HEK293 (cell line): ENCODE measurements at regions not wholly inside any gene's neighbourhood (a gene's known extent, or its start where the extent isn't known, plus 50 kb on each side); places are given as distances from the start of the nearest gene placed in this dataset.

Source experiments
- CTCF ChIA-PET: fragments of 350-600 bp; formaldehyde crosslinking; extraction: SDS; loops from one replicate; lab custom pipeline; 2021; ENCODE audit warnings: antibody characterized with exemption; lab: Yijun Ruan, JAX
- POLR2A ChIA-PET: fragments of 300-600 bp; formaldehyde crosslinking; extraction: SDS; loops from one replicate; lab custom pipeline; 2020; ENCODE audit warnings: antibody characterized with exemption, inconsistent platforms; lab: Yijun Ruan, JAX
- H3K27ac ChIP-seq: fragments of 200-500 bp; sonication (Bioruptor generic); 2 replicates; pipeline ENCODE4 v1.5.1; 2014; ENCODE audit warnings: low read depth, low read length, control low read depth, inconsistent platforms; ENCODE audit errors: extremely low read depth
- H3K36me3 ChIP-seq, 2 experiments: fragments of 200-500 bp in 1 of 2; sonication (Bioruptor generic) in 1 of 2; 1 replicate in 1 of 2; 2 replicates in 1 of 2; pipeline ENCODE4 v1.5.1; 2014 to 2017; ENCODE audit warnings: inconsistent platforms in 2 of 2, low read length in 2 of 2; ENCODE audit not compliant: control insufficient read depth in 2 of 2, insufficient read depth in 1 of 2
- H3K4me1 ChIP-seq: fragments of 200-500 bp; sonication (Bioruptor generic); 2 replicates; pipeline ENCODE4 v1.5.1; 2014; ENCODE audit warnings: mild to moderate bottlenecking, low read length, inconsistent platforms; ENCODE audit not compliant: control insufficient read depth, insufficient read depth
- H3K4me3 ChIP-seq: 2 replicates; pipeline ENCODE4 v1.5.1; 2011; ENCODE audit warnings: low read depth, mild to moderate bottlenecking, control low read depth, low read length, moderate library complexity
- H3K9me3 ChIP-seq: fragments of 200-500 bp; sonication (Bioruptor generic); 2 replicates; pipeline ENCODE4 v1.5.1; 2014; ENCODE audit warnings: low read depth, low read length, inconsistent platforms; ENCODE audit not compliant: control insufficient read depth, insufficient read depth
- GLI2 ChIP-seq: fragments of 450-650 bp; formaldehyde crosslinking; IDR thresholded peaks from 2 replicates; pipeline ENCODE4; 2017; ENCODE audit warnings: missing biosample characterization, missing genetic modification characterization, low read depth, borderline replicate concordance
- HOXC10 ChIP-seq: sonication (generic); formaldehyde crosslinking; IDR thresholded peaks from 2 replicates; pipeline ENCODE4 v1.8.1; 2023; ENCODE audit warnings: mild to moderate bottlenecking, missing genetic modification reagents
- PRDM2 ChIP-seq: fragments of 450-650 bp; formaldehyde crosslinking; IDR thresholded peaks from 2 replicates; pipeline ENCODE4 v1.5.1; 2016; ENCODE audit warnings: missing biosample characterization, missing genetic modification characterization, borderline replicate concordance
- REST ChIP-seq: fragments of 450-650 bp; formaldehyde crosslinking; IDR thresholded peaks from 2 replicates; pipeline ENCODE4 v1.5.1; 2016; ENCODE audit warnings: missing biosample characterization, missing genetic modification characterization
- SCRT2 ChIP-seq: fragments of 450-650 bp; formaldehyde crosslinking; IDR thresholded peaks from 2 replicates; pipeline ENCODE4 v1.5.1; 2016; ENCODE audit warnings: missing biosample characterization, missing genetic modification characterization
- ZBTB26 ChIP-seq: fragments of 450-650 bp; formaldehyde crosslinking; optimal IDR thresholded peaks from 2 replicates; pipeline ENCODE3; 2016; ENCODE audit warnings: missing biosample characterization, mild to moderate bottlenecking, missing genetic modification characterization
- ZBTB44 ChIP-seq: fragments of 450-650 bp; IDR thresholded peaks from 2 replicates; pipeline ENCODE4 v1.5.1; 2018; ENCODE audit warnings: missing biosample characterization, mild to moderate bottlenecking, missing genetic modification characterization
- ZBTB48 ChIP-seq: fragments of 450-650 bp; formaldehyde crosslinking; IDR thresholded peaks from 2 replicates; pipeline ENCODE4 v1.5.1; 2016; ENCODE audit warnings: missing biosample characterization, missing genetic modification characterization
- ZBTB49 ChIP-seq: fragments of 450-650 bp; formaldehyde crosslinking; IDR thresholded peaks from 2 replicates; pipeline ENCODE4 v1.5.1; 2016; ENCODE audit warnings: missing biosample characterization, missing genetic modification characterization, low read depth
- ZBTB6 ChIP-seq: fragments of 450-650 bp; formaldehyde crosslinking; IDR thresholded peaks from 2 replicates; pipeline ENCODE4 v1.5.1; 2017; ENCODE audit warnings: missing biosample characterization, missing genetic modification characterization
- ZFP3 ChIP-seq: fragments of 450-650 bp; formaldehyde crosslinking; IDR thresholded peaks from 2 replicates; pipeline ENCODE4 v1.5.1; 2016; ENCODE audit warnings: low read depth, missing biosample characterization, missing genetic modification characterization
- ZNF274 ChIP-seq, 2 experiments: fragments of 200-500 bp in 1 of 2; fragments of 450-650 bp in 1 of 2; sonication (Bioruptor generic) in 1 of 2; formaldehyde crosslinking in 1 of 2; IDR thresholded peaks; 2 replicates each; pipeline versions ENCODE4 v1.5.1 to v1.6.1; 2014 to 2016; ENCODE audit warnings: borderline replicate concordance in 1 of 2, inconsistent platforms in 1 of 2, low read length in 1 of 2, missing biosample characterization in 1 of 2, missing genetic modification characterization in 1 of 2
- ZNF549 ChIP-seq: fragments of 450-650 bp; IDR thresholded peaks from 2 replicates; pipeline ENCODE4 v1.5.1; 2018; ENCODE audit warnings: missing biosample characterization, missing genetic modification characterization, mild to moderate bottlenecking, inconsistent platforms, moderate library complexity
- ZNF623 ChIP-seq: fragments of 450-650 bp; formaldehyde crosslinking; IDR thresholded peaks from 2 replicates; pipeline ENCODE4 v1.5.1; 2016; ENCODE audit warnings: missing biosample characterization, missing genetic modification characterization
- ZNF692 ChIP-seq: fragments of 450-650 bp; formaldehyde crosslinking; IDR thresholded peaks from 2 replicates; pipeline ENCODE4 v1.5.1; 2016; ENCODE audit warnings: missing biosample characterization, missing genetic modification characterization
- ZNF843 ChIP-seq: fragments of 450-650 bp; formaldehyde crosslinking; IDR thresholded peaks from 2 replicates; pipeline ENCODE4 v1.5.1; 2016; ENCODE audit warnings: missing biosample characterization, missing genetic modification characterization
- ZSCAN30 ChIP-seq: fragments of 450-650 bp; IDR thresholded peaks from 2 replicates; pipeline ENCODE4 v1.5.1; 2018; ENCODE audit warnings: missing biosample characterization, mild to moderate bottlenecking, missing genetic modification characterization, moderate library complexity

GRCh38 chrX:124493984-124494383 is 147.6 kb downstream of the SH2D1A start:
- H3K4me3 ChIP-seq = no peak overlapping the region
- H3K9me3 ChIP-seq = no peaks in the 10 kb centered on the region
- ChIA-PET POLR2A (no interaction called here), CTCF (interaction anchor here (0.6 kb wide), 1 partner anchor 427 kb away, joined by 3 read pairs; no protein-coding TSS in a partner anchor)
- H3K4me1 ChIP-seq = no peaks in the 10 kb centered on the region
- H3K36me3 ChIP-seq = no peaks in the 10 kb centered on the region
- TF ChIP-seq ZSCAN30 (no peak), ZNF623 (tag by site-specific recombination) (no peak), PRDM2 (no peak), REST (tag by site-specific recombination) (no peak), ZBTB26 (no peak), ZBTB44 (tag by site-specific recombination) (no peak), ZNF692 (tag by site-specific recombination) (no peak), ZNF843 (no peak), ZNF549 (tag by site-specific recombination) (no peak)
- H3K27ac ChIP-seq = no peak overlapping the region

- Histone ChIP-seq H3K4me3 (no peak overlapping the region), H3K36me3 (no peaks in the 10 kb centered on the region), H3K9me3 (no peaks in the 10 kb centered on the region), H3K27ac (no peak overlapping the region), H3K4me1 (no peaks in the 10 kb centered on the region)
- ChIA-PET POLR2A (no interaction called here), CTCF (no interaction called here)
- TF ChIP-seq GLI2 (tag by site-specific recombination) (no peak), HOXC10 (CRISPR knock-in tag) (no peak), SCRT2 (no peak), ZBTB48 (tag by site-specific recombination) (no peak), ZBTB49 (tag by site-specific recombination) (no peak), ZNF274 (IDR thresholded peaks at IDR 0.05; ENCODE audit: low read length) (no peak), ZNF274 (tag by site-specific recombination; IDR thresholded peaks at IDR 0.05; ENCODE audit: borderline replicate concordance) (no peak), ZBTB6 (tag by site-specific recombination) (no peak), ZFP3 (tag by site-specific recombination) (no peak)
Observed at GRCh38 chrX:124497386-124497785, 151.0 kb downstream of the SH2D1A start.
